HG03060 (cell line): ENCODE measurements at regions not wholly inside any gene's neighbourhood (a gene's known extent, or its start where the extent isn't known, plus 50 kb on each side); places are given as distances from the start of the nearest gene placed in this dataset.
"Not testable (repeated sequence)": the region's sequence is repeated elsewhere in the genome, so short reads cannot be mapped to it uniquely, and the experiment has no call there.

Experiments
- ATAC-seq: cut with Tn5 transposase; IDR thresholded peaks from one replicate; pipeline ENCODE4 v1.9.1; 2021; ENCODE audit warnings: low read depth, moderate number of reproducible peaks; ENCODE audit not compliant: unreplicated experiment

GRCh38 chr5:63043792-63044191 lies 465.2 kb downstream of the LRRC70 start:
- ATAC-seq, result no peak

GRCh38 chr5:63032343-63032742 lies 453.7 kb downstream of the LRRC70 start:
- ATAC-seq, result no peak

GRCh38 chr5:63029891-63030290 lies 451.3 kb downstream of the LRRC70 start:
- ATAC-seq, result no peak

- peak; percentile 42 for ATAC-seq
Measured at GRCh38 chr5:63025679-63026078, 447.1 kb downstream of the LRRC70 start.

GRCh38 chr5:63022403-63022802 lies 443.8 kb downstream of the LRRC70 start:
- no peak for ATAC-seq

- ATAC-seq, result no peak
Measured at GRCh38 chr5:63011158-63011557, 432.5 kb downstream of the LRRC70 start.

GRCh38 chr5:63008195-63008594 lies 429.6 kb downstream of the LRRC70 start:
- no peak for ATAC-seq

GRCh38 chr5:62994842-62995241 lies 416.2 kb downstream of the LRRC70 start:
- ATAC-seq, result not testable (repeated sequence)

GRCh38 chr5:62985749-62986148 lies 407.1 kb downstream of the LRRC70 start:
- no peak for ATAC-seq

GRCh38 chr5:62982348-62982747 lies 403.7 kb downstream of the LRRC70 start:
- no peak for ATAC-seq

- ATAC-seq, result no peak
Measured at GRCh38 chr5:62980884-62981283, 402.3 kb downstream of the LRRC70 start.

- ATAC-seq, result no peak
Measured at GRCh38 chr5:62979472-62979871, 400.9 kb downstream of the LRRC70 start.

GRCh38 chr5:62977661-62978060 lies 399.0 kb downstream of the LRRC70 start:
- no peak for ATAC-seq

GRCh38 chr5:62974623-62975022 lies 396.0 kb downstream of the LRRC70 start:
- ATAC-seq, result no peak

GRCh38 chr5:62969409-62970120 lies 390.9 kb downstream of the LRRC70 start:
- ATAC-seq, result no peak

- no peak for ATAC-seq
Measured at GRCh38 chr5:62964428-62964827, 385.8 kb downstream of the LRRC70 start.

- ATAC-seq, result no peak
Measured at GRCh38 chr5:62960781-62961180, 382.2 kb downstream of the LRRC70 start.

GRCh38 chr5:62956597-62956996 lies 378.0 kb downstream of the LRRC70 start:
- no peak for ATAC-seq

GRCh38 chr5:62954578-62954977 lies 376.0 kb downstream of the LRRC70 start:
- no peak for ATAC-seq

- ATAC-seq, result no peak
Measured at GRCh38 chr5:62948301-62948700, 369.7 kb downstream of the LRRC70 start.

- no peak for ATAC-seq
Measured at GRCh38 chr5:62942384-62942783, 363.8 kb downstream of the LRRC70 start.

GRCh38 chr5:62938927-62939326 lies 360.3 kb downstream of the LRRC70 start:
- no peak for ATAC-seq
